HepG2 (cell line): ENCODE measurements at regions not wholly inside any gene's neighbourhood (a gene's known extent, or its start where the extent isn't known, plus 50 kb on each side); places are given as distances from the start of the nearest gene placed in this dataset.

Experiments used
- AGO2 ChIP-seq: fragments of 200-400 bp; formaldehyde crosslinking; optimal IDR thresholded peaks from 2 replicates; pipeline ENCODE3; 2017; ENCODE audit warnings: mild to moderate bottlenecking, low read depth, low read length, moderate library complexity
- ARHGAP35 ChIP-seq: sonication (generic); formaldehyde crosslinking; IDR thresholded peaks from 2 replicates; pipeline ENCODE4 v1.9.0; 2022; ENCODE audit warnings: mild to moderate bottlenecking, inconsistent platforms, moderate library complexity, missing genetic modification reagents, borderline replicate concordance
- GABPA ChIP-seq, 2 experiments: IDR thresholded peaks; 2 replicates each; pipeline ENCODE4 v1.6.1; 2011 to 2016; ENCODE audit warnings: low read depth in 2 of 2, low read length in 1 of 2, missing biosample characterization in 1 of 2, missing genetic modification characterization in 1 of 2
- KDM5A ChIP-seq: fragments of 200-600 bp; sonication (generic); IDR thresholded peaks from 2 replicates; pipeline ENCODE4 v1.7.0; 2018; ENCODE audit warnings: antibody characterized with exemption, mild to moderate bottlenecking, low read length, borderline replicate concordance
- MAFF ChIP-seq: IDR thresholded peaks from 2 replicates; pipeline ENCODE4 v1.6.1; 2011; ENCODE audit warnings: low read depth, low read length, improper control_type of control experiment
- MED1 ChIP-seq: sonication (generic); formaldehyde crosslinking; IDR thresholded peaks from 2 replicates; pipeline ENCODE4 v1.4.0; 2020; ENCODE audit warnings: missing genetic modification reagents
- MIER2 ChIP-seq: IDR thresholded peaks from 2 replicates; pipeline ENCODE4 v1.6.1; 2016; ENCODE audit warnings: missing biosample characterization, missing genetic modification reagents
- RARG ChIP-seq: sonication (generic); formaldehyde crosslinking; IDR thresholded peaks from 2 replicates; pipeline ENCODE4 v1.4.0; 2020; ENCODE audit warnings: low read depth, mild to moderate bottlenecking, missing genetic modification reagents
- RXRB ChIP-seq: IDR thresholded peaks from 2 replicates; pipeline ENCODE4 v1.6.1; 2016; ENCODE audit warnings: borderline replicate concordance, missing genetic modification reagents, missing compliant biosample characterization
- SAFB2 ChIP-seq: sonication (generic); formaldehyde crosslinking; IDR thresholded peaks from 2 replicates; pipeline ENCODE4 v1.5.1; 2020; ENCODE audit warnings: missing genetic modification reagents, low read depth, mild to moderate bottlenecking, borderline replicate concordance
- SALL2 ChIP-seq: sonication (generic); formaldehyde crosslinking; IDR thresholded peaks from 2 replicates; pipeline ENCODE4 v1.8.1; 2023; ENCODE audit warnings: mild to moderate bottlenecking, missing genetic modification reagents, inconsistent platforms
- SNAI1 ChIP-seq: sonication (generic); formaldehyde crosslinking; IDR thresholded peaks from 2 replicates; pipeline ENCODE4 v1.5.0; 2020; ENCODE audit warnings: mild to moderate bottlenecking, missing genetic modification reagents, borderline replicate concordance
- SOX13 ChIP-seq, 3 experiments: fragments of 450-650 bp in 1 of 3; sonication (generic) in 1 of 3; formaldehyde crosslinking in 1 of 3; IDR thresholded peaks in 2 of 3; conservative IDR thresholded peaks in 1 of 3; 2 replicates each; pipeline versions ENCODE4 v1.5.0 to v1.6.1; 2016 to 2020; ENCODE audit warnings: antibody characterized with exemption in 1 of 3, mild to moderate bottlenecking in 1 of 3, missing compliant biosample characterization in 1 of 3, missing genetic modification reagents in 1 of 3, moderate library complexity in 1 of 3
- SUZ12 ChIP-seq: fragments of 150-350 bp; IDR thresholded peaks from 2 replicates; pipeline ENCODE4 v1.6.1; 2014; ENCODE audit warnings: low read depth, low read length
- ZFP36L1 ChIP-seq: sonication (generic); formaldehyde crosslinking; IDR thresholded peaks from 2 replicates; pipeline ENCODE4 v1.8.0; 2022; ENCODE audit warnings: mild to moderate bottlenecking, missing genetic modification reagents, moderate library complexity
- ZMYM2 ChIP-seq: sonication (generic); formaldehyde crosslinking; IDR thresholded peaks from 2 replicates; pipeline ENCODE4 v1.8.0; 2022; ENCODE audit warnings: mild to moderate bottlenecking, missing genetic modification reagents
- ZNF224 ChIP-seq: sonication (generic); formaldehyde crosslinking; IDR thresholded peaks from 2 replicates; pipeline ENCODE4 v1.5.0; 2020; ENCODE audit warnings: mild to moderate bottlenecking, missing genetic modification reagents
- ZNF225 ChIP-seq: sonication (generic); formaldehyde crosslinking; IDR thresholded peaks from 2 replicates; pipeline ENCODE4 v1.4.0; 2020; ENCODE audit warnings: mild to moderate bottlenecking, missing genetic modification reagents
- ZNF280D ChIP-seq: sonication (generic); formaldehyde crosslinking; IDR thresholded peaks from 2 replicates; pipeline ENCODE4 v1.5.1; 2020; ENCODE audit warnings: mild to moderate bottlenecking, missing genetic modification reagents
- ZNF3 ChIP-seq: IDR thresholded peaks from 2 replicates; pipeline ENCODE4 v1.7.0; 2017; ENCODE audit warnings: inconsistent platforms
- ZNF331 ChIP-seq: sonication (generic); formaldehyde crosslinking; IDR thresholded peaks from 2 replicates; pipeline ENCODE4 v1.4.0; 2020; ENCODE audit warnings: missing genetic modification reagents
- ZNF343 ChIP-seq: sonication (generic); formaldehyde crosslinking; IDR thresholded peaks from 2 replicates; pipeline ENCODE4 v1.4.0; 2020; ENCODE audit warnings: mild to moderate bottlenecking, missing genetic modification reagents
- ZNF547 ChIP-seq: sonication (generic); formaldehyde crosslinking; IDR thresholded peaks from 2 replicates; pipeline ENCODE4 v1.5.1; 2020; ENCODE audit warnings: mild to moderate bottlenecking, missing genetic modification reagents
- ZNF800 ChIP-seq: sonication (generic); formaldehyde crosslinking; IDR thresholded peaks from 2 replicates; pipeline ENCODE4 v1.4.0; 2020; ENCODE audit warnings: missing genetic modification reagents

GRCh38 chr6:26312501-26313397, 52.2 kb upstream of the BTN3A2 start (continued):
- no peak for TF ChIP-seq GABPA (IDR thresholded peaks at IDR 0.05; ENCODE audit: low read depth, low read length)
- peak; percentile 58; the same call in 1 of the 2 replicates for TF ChIP-seq GABPA (CRISPR knock-in tag; IDR thresholded peaks at IDR 0.05; ENCODE audit: low read depth)
- peak; percentile 40; the same call in 1 of the 2 replicates for TF ChIP-seq SNAI1
- TF ChIP-seq SUZ12: no peak
- TF ChIP-seq KDM5A: peak; percentile 38; the same call in 1 of the 2 replicates
- TF ChIP-seq ZNF280D (CRISPR knock-in tag): peak; percentile 12; the same call in 1 of the 2 replicates
- 0 out of 2 replicates have a peak, but pooled peaks have one; percentile 12 for TF ChIP-seq MAFF
- no peak for TF ChIP-seq ZFP36L1 (CRISPR knock-in tag)
- TF ChIP-seq MED1: peak; percentile 85
- TF ChIP-seq MIER2: peak; percentile 57; the same call in 1 of the 2 replicates
- peak; percentile 92 for TF ChIP-seq ZMYM2
- TF ChIP-seq SAFB2 (CRISPR knock-in tag): peak; percentile 60; the same call in 1 of the 2 replicates
- 0 out of 2 replicates have a peak, but pooled peaks have one; percentile 44 for TF ChIP-seq ZNF224 (CRISPR knock-in tag)
- TF ChIP-seq SALL2 (CRISPR knock-in tag): peak; percentile 83
- peak; percentile 76 for TF ChIP-seq RXRB (CRISPR knock-in tag)
- no peak for TF ChIP-seq ARHGAP35 (CRISPR knock-in tag)
- TF ChIP-seq ZNF547: 0 out of 2 replicates have a peak, but pooled peaks have one; percentile 48
- TF ChIP-seq ZNF800 (CRISPR knock-in tag): peak; percentile 86
- 0 out of 2 replicates have a peak, but pooled peaks have one; percentile 75 for TF ChIP-seq ZNF3
- TF ChIP-seq ZNF225 (CRISPR knock-in tag): peak; percentile 70; the same call in 1 of the 2 replicates
- TF ChIP-seq SOX13 (IDR thresholded peaks at IDR 0.05): peak; percentile 22; the same call in 1 of the 2 replicates
- peak in 1 of 2 experiments; percentile 68; a peak in 2 of 4 replicates for TF ChIP-seq SOX13 (CRISPR knock-in tag; conservative IDR thresholded peaks at IDR 0.05 in 1 of 2, IDR thresholded peaks at IDR 0.05 in 1 of 2)
- TF ChIP-seq RARG: no peak
- TF ChIP-seq ZNF331 (CRISPR knock-in tag): peak; percentile 89
- 0 out of 2 replicates have a peak, but pooled peaks have one; percentile 49 for TF ChIP-seq ZNF343
- TF ChIP-seq AGO2: no peak
